ENCODE measurements at regions not wholly inside any gene's neighbourhood (a gene's known extent, or its start where the extent isn't known, plus 50 kb on each side); places are given as distances from the start of the nearest gene placed in this dataset.

DNA sequence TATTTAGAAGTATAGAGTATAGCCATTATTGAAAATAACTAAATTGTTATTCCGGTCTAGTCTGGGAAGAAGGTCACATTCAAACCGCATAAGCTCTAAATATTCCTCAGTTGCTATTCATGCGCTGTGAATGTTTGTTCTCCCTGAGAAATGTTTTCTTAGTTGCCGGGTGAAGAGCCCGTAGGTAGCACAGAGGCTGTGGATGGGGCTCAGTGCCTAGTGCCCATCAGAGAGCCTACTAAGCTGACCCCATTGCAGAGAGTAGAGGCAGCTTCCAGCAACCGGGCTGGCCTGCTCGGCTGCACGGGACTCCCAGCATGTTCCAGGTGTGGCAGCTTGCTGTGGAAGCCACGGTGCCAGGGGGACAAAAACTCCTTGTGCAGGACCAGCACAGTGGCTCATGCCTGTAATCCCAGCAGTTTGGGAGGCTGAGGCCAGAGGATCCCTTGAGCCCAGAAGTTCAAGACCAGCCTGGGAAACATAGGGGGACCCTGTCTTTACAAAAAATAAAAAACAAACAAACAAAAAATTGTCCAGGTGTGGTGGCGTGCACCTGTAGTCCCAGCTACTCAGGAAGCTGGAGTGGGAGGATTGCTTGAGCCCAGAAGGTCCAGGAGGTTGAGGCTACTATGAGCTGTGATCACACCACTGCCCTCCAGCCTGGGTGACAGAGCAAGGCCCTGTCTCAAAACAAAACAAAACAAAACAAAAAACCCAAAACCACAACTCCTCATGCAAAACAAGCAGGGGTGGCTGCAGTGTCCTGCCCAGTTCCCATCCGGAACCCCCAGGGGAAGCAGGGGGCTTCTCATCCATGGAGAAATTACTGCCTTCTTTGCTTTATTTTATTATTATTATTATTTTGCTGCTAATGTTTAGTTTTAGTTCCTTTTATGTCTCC, 82.5 kb downstream of the KCTD15 start:
- H3K9me3 ChIP-seq (ENCODE audit: control insufficient read depth in 2 of 2, low read length in 2 of 2) = no peaks in the 10 kb centered on the region

DNA sequence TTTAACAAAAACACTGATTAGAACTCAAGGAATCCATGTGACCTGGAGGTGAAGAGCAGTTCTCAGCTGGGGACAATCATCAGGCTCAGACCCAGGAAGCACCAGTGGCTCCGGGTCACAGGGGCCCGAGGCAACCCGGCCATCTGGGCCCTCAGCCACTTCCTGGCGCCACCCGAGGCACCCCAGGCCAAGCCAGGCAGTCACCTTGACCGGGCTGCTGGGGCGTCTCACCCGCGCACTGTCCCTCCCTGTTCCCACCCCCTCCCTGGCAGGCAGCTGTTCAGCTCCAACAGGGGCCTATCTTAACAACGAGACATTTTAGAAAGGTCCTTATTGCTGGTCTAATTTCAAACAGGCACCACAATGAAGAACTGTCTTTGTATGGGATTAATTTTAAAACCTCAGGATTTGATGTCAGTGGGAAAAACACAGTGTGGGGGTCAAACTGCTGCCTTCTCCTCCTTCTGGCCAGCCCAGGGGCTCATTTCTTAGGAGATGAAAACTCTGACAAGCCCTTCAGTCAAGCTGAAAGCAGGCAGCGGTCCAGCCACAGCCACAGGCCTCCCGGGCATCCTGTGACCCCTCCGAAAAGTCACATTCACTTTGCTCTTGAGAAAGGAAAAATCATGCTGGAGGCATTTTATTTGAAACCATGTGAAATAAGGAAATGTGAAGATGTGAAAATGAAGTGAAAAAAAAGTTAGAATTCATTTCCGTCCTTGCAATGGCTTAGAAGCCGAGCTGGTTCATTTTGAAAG, 83.3 kb downstream of the KCTD15 start:
- H3K4me3 ChIP-seq (ENCODE audit: low read length in 2 of 2) = no peak overlapping the region
- H3K27ac ChIP-seq (ENCODE audit: low read depth in 2 of 2, low read length in 2 of 2) = peak overlapping the region in 1 of 2 donors; percentile 1
- no peaks in the 10 kb centered on the region for H3K9me3 ChIP-seq (ENCODE audit: control insufficient read depth in 2 of 2, low read length in 2 of 2)
- H3K4me1 ChIP-seq (ENCODE audit: control insufficient read depth in 2 of 2, insufficient read depth in 2 of 2, low read length in 2 of 2) = no peaks in the 10 kb centered on the region
- H3K27me3 ChIP-seq (ENCODE audit: control insufficient read depth in 2 of 2, insufficient read depth in 2 of 2, low read length in 2 of 2) = peaks cover 0 to 3% of the 10 kb centered on the region in 2 donors
- H3K9ac ChIP-seq (ENCODE audit: low read depth in 1 of 2, low read length in 2 of 2) = no peak overlapping the region
- no peaks in the 10 kb centered on the region for H3K36me3 ChIP-seq (ENCODE audit: control insufficient read depth in 2 of 2, insufficient read depth in 2 of 2, low read length in 2 of 2)

More for the DNA sequence above, 82.5 kb downstream of the KCTD15 start:
- Histone ChIP-seq H3K9ac (ENCODE audit: low read depth in 1 of 2, low read length in 2 of 2) (no peak overlapping the region), H3K4me3 (ENCODE audit: low read length in 2 of 2) (no peak overlapping the region), H3K27me3 (ENCODE audit: control insufficient read depth in 2 of 2, insufficient read depth in 2 of 2, low read length in 2 of 2) (peaks cover 0 to 3% of the 10 kb centered on the region in 2 donors), H3K36me3 (ENCODE audit: control insufficient read depth in 2 of 2, insufficient read depth in 2 of 2, low read length in 2 of 2) (no peaks in the 10 kb centered on the region), H3K27ac (ENCODE audit: low read depth in 2 of 2, low read length in 2 of 2) (no peak overlapping the region), H3K4me1 (ENCODE audit: control insufficient read depth in 2 of 2, insufficient read depth in 2 of 2, low read length in 2 of 2) (no peaks in the 10 kb centered on the region)

DNA sequence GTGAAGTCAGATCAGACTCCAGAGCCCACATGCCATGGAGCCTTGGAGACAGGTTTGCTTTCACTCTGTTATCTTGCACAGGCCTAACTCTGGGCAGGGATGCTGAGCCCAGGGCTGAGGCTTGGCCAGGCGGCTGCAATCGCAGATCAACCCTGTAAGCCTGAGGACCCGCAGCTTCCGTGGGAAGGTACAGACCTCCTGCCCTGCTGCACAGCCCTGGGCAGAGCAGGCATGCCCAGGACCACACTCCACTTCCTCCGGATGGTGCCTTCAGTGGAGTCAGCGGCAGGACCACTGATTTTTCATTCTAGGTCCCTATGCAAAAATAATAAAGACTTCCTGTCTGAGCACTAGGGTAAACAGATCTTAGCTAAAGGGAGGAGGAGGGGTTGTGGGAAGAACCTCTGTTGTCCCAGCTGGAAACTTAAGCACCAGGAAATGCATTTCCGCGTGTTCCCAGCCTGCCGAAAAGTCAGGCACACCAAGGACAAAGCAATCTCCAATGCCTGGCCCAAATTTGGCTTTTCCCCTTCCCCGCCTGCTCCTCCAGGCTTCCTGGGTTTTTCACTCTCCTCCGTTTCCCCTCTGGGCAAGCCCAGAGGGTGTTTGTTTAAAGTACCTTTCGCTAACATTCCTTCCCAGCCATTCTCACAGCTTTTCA, 87.3 kb downstream of the KCTD15 start:
- Histone ChIP-seq H3K27ac (ENCODE audit: low read depth in 2 of 2, low read length in 2 of 2) (peak overlapping the region in 1 of 2 donors; percentile 23), H3K4me3 (ENCODE audit: low read length in 2 of 2) (no peak overlapping the region), H3K36me3 (ENCODE audit: control insufficient read depth in 2 of 2, insufficient read depth in 2 of 2, low read length in 2 of 2) (no peaks in the 10 kb centered on the region), H3K4me1 (ENCODE audit: control insufficient read depth in 2 of 2, insufficient read depth in 2 of 2, low read length in 2 of 2) (no peaks in the 10 kb centered on the region), H3K9me3 (ENCODE audit: control insufficient read depth in 2 of 2, low read length in 2 of 2) (no peaks in the 10 kb centered on the region), H3K9ac (ENCODE audit: low read depth in 1 of 2, low read length in 2 of 2) (no peak overlapping the region), H3K27me3 (ENCODE audit: control insufficient read depth in 2 of 2, insufficient read depth in 2 of 2, low read length in 2 of 2) (no peaks in the 10 kb centered on the region)

DNA sequence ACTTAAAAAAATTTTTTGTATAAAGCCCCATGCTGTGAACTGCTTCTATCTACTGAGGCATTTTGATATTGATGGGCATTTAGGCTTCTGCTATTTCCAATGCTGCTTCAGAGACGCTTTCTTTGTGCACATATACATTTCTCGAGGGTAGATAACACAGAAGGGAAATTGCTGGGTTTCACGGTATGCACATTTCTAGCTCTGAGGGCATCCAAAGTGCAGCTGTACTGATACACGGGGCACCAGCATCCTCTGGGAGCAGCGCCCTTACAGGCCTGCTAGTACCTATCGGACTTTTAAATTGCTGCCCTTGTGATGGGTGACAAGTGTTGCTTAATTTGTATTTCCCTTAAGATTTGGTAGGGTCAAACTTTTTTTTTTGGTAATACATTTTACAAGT, 88.6 kb downstream of the KCTD15 start:
- Histone ChIP-seq H3K4me3 (ENCODE audit: low read length in 2 of 2) (no peak overlapping the region), H3K9ac (ENCODE audit: low read depth in 1 of 2, low read length in 2 of 2) (no peak overlapping the region), H3K27me3 (ENCODE audit: control insufficient read depth in 2 of 2, insufficient read depth in 2 of 2, low read length in 2 of 2) (no peaks in the 10 kb centered on the region), H3K36me3 (ENCODE audit: control insufficient read depth in 2 of 2, insufficient read depth in 2 of 2, low read length in 2 of 2) (no peaks in the 10 kb centered on the region), H3K27ac (ENCODE audit: low read depth in 2 of 2, low read length in 2 of 2) (no peak overlapping the region), H3K9me3 (ENCODE audit: control insufficient read depth in 2 of 2, low read length in 2 of 2) (no peaks in the 10 kb centered on the region), H3K4me1 (ENCODE audit: control insufficient read depth in 2 of 2, insufficient read depth in 2 of 2, low read length in 2 of 2) (no peaks in the 10 kb centered on the region)

DNA sequence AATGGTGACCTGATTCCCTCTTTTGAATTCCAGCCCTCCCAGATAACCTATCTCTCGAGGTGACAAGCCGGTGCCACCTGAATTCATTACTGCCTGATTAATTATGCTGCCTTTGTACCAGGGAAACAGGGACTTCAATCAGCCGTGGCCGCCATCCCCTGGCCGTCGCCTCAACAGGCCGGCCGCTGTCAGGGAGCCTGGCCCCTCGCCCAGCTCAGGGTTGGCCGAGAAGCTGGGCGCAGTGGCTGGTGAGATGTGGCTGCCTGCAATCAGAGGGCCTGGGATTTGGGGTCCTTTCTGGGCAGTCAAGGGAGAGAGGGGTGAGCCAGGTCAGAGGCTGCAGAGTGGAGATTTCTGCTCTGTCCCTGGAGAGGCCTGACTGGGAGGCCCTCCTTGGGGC, 91.2 kb downstream of the KCTD15 start:
- Histone ChIP-seq H3K9ac (ENCODE audit: low read depth in 1 of 2, low read length in 2 of 2) (no peak overlapping the region), H3K27me3 (ENCODE audit: control insufficient read depth in 2 of 2, insufficient read depth in 2 of 2, low read length in 2 of 2) (no peaks in the 10 kb centered on the region), H3K36me3 (ENCODE audit: control insufficient read depth in 2 of 2, insufficient read depth in 2 of 2, low read length in 2 of 2) (no peaks in the 10 kb centered on the region), H3K9me3 (ENCODE audit: control insufficient read depth in 2 of 2, low read length in 2 of 2) (no peaks in the 10 kb centered on the region), H3K4me3 (ENCODE audit: low read length in 2 of 2) (no peak overlapping the region), H3K27ac (ENCODE audit: low read depth in 2 of 2, low read length in 2 of 2) (no peak overlapping the region), H3K4me1 (ENCODE audit: control insufficient read depth in 2 of 2, insufficient read depth in 2 of 2, low read length in 2 of 2) (no peaks in the 10 kb centered on the region)

DNA sequence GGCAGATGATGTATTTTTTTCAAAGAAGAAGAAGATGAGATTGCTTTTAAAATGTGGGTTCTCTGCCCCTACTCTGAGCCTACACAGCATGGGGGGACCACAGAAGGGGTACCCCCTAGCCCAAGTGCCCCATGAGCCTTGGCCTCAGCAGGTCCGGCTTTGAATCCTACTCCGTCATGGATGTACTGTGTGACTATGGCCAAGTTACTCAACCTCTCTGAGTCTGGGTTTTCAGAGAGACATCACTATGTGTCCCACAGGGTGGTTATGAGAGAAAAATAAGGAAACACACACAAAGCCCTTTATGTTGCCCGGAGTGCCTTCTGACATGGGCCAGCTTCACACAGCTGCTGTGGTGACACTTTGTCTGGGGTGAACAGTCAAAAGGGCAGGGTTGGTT, 92.0 kb downstream of the KCTD15 start:
- no peaks in the 10 kb centered on the region for H3K9me3 ChIP-seq (ENCODE audit: control insufficient read depth in 2 of 2, low read length in 2 of 2)
- H3K36me3 ChIP-seq (ENCODE audit: control insufficient read depth in 2 of 2, insufficient read depth in 2 of 2, low read length in 2 of 2) = no peaks in the 10 kb centered on the region
- H3K4me1 ChIP-seq (ENCODE audit: control insufficient read depth in 2 of 2, insufficient read depth in 2 of 2, low read length in 2 of 2) = no peaks in the 10 kb centered on the region
- no peak overlapping the region for H3K9ac ChIP-seq (ENCODE audit: low read depth in 1 of 2, low read length in 2 of 2)
- no peak overlapping the region for H3K4me3 ChIP-seq (ENCODE audit: low read length in 2 of 2)
- no peaks in the 10 kb centered on the region for H3K27me3 ChIP-seq (ENCODE audit: control insufficient read depth in 2 of 2, insufficient read depth in 2 of 2, low read length in 2 of 2)
- no peak overlapping the region for H3K27ac ChIP-seq (ENCODE audit: low read depth in 2 of 2, low read length in 2 of 2)

DNA sequence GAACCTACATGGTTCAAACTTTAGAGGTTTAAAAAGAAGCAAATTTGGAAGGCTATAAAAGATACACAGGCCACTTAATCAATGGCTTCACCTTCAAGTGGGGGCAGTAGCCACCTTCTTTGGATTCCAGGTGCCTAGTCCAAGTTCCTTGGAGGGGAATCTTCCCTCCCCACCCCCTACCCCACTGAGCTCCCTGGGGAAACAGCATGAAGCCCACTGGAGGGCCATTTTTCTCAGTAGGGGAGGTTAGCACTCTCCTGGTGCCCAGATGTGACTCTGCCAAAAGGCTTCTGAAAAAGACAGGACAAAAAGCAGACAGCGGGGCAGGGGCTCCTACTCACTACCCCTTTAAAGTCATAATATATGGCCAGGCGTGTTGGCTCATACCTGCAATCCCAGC, 93.9 kb downstream of the KCTD15 start:
- no peaks in the 10 kb centered on the region for H3K27me3 ChIP-seq (ENCODE audit: control insufficient read depth in 2 of 2, insufficient read depth in 2 of 2, low read length in 2 of 2)
- H3K4me3 ChIP-seq (ENCODE audit: low read length in 2 of 2) = no peak overlapping the region
- no peaks in the 10 kb centered on the region for H3K36me3 ChIP-seq (ENCODE audit: control insufficient read depth in 2 of 2, insufficient read depth in 2 of 2, low read length in 2 of 2)
- no peak overlapping the region for H3K9ac ChIP-seq (ENCODE audit: low read depth in 1 of 2, low read length in 2 of 2)
- no peaks in the 10 kb centered on the region for H3K9me3 ChIP-seq (ENCODE audit: control insufficient read depth in 2 of 2, low read length in 2 of 2)
- no peak overlapping the region for H3K27ac ChIP-seq (ENCODE audit: low read depth in 2 of 2, low read length in 2 of 2)
- H3K4me1 ChIP-seq (ENCODE audit: control insufficient read depth in 2 of 2, insufficient read depth in 2 of 2, low read length in 2 of 2) = no peaks in the 10 kb centered on the region

DNA sequence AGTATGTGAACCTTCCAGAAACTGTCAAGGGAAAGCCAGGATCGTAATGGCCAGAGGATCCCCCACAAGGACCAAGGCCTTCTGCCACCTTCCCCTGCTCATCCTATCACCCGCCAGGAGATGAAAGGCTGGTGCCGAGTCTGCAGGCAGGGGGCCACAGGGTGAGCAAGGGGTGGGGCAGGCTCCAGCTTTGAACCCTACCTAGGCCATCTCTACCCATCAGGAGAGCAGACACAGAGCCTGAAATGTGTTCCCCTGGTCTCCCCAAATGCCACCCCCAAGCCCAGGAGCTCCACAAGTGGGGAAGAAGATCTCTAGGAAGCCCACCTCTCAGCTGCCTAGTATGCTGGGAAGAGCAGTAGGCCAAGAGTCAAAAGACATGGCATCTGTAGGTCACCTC, 95.1 kb downstream of the KCTD15 start:
- no peak overlapping the region for H3K9ac ChIP-seq (ENCODE audit: low read depth in 1 of 2, low read length in 2 of 2)
- no peak overlapping the region for H3K27ac ChIP-seq (ENCODE audit: low read depth in 2 of 2, low read length in 2 of 2)
- H3K4me1 ChIP-seq (ENCODE audit: control insufficient read depth in 2 of 2, insufficient read depth in 2 of 2, low read length in 2 of 2) = no peaks in the 10 kb centered on the region
- no peaks in the 10 kb centered on the region for H3K27me3 ChIP-seq (ENCODE audit: control insufficient read depth in 2 of 2, insufficient read depth in 2 of 2, low read length in 2 of 2)
- H3K4me3 ChIP-seq (ENCODE audit: low read length in 2 of 2) = no peak overlapping the region
- no peaks in the 10 kb centered on the region for H3K9me3 ChIP-seq (ENCODE audit: control insufficient read depth in 2 of 2, low read length in 2 of 2)
- no peaks in the 10 kb centered on the region for H3K36me3 ChIP-seq (ENCODE audit: control insufficient read depth in 2 of 2, insufficient read depth in 2 of 2, low read length in 2 of 2)

DNA sequence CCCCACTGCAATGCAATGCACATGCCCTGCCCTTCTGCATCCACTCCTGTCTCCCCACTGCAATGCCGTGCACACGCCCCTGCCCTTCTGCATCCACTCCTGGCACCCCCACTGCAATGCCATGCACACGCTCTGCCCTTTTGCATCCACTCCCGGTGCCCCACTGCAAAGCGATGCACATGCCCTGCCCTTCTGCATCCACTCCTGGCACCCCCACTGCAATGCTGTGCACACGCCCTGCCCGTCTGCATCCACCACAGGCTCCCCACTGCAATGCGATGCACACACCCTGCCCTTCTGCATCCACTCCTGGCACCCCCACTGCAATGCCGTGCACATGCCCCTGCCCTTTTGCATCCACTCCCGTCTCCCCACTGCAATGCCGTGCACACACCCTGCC, 98.1 kb downstream of the KCTD15 start:
- Histone ChIP-seq H3K4me1 (ENCODE audit: control insufficient read depth in 2 of 2, insufficient read depth in 2 of 2, low read length in 2 of 2) (no peaks in the 10 kb centered on the region), H3K4me3 (ENCODE audit: low read length in 2 of 2) (no peak overlapping the region), H3K27me3 (ENCODE audit: control insufficient read depth in 2 of 2, insufficient read depth in 2 of 2, low read length in 2 of 2) (no peaks in the 10 kb centered on the region), H3K9ac (ENCODE audit: low read depth in 1 of 2, low read length in 2 of 2) (no peak overlapping the region), H3K9me3 (ENCODE audit: control insufficient read depth in 2 of 2, low read length in 2 of 2) (peaks cover 0 to 2% of the 10 kb centered on the region in 2 donors), H3K36me3 (ENCODE audit: control insufficient read depth in 2 of 2, insufficient read depth in 2 of 2, low read length in 2 of 2) (no peaks in the 10 kb centered on the region), H3K27ac (ENCODE audit: low read depth in 2 of 2, low read length in 2 of 2) (no peak overlapping the region)

DNA sequence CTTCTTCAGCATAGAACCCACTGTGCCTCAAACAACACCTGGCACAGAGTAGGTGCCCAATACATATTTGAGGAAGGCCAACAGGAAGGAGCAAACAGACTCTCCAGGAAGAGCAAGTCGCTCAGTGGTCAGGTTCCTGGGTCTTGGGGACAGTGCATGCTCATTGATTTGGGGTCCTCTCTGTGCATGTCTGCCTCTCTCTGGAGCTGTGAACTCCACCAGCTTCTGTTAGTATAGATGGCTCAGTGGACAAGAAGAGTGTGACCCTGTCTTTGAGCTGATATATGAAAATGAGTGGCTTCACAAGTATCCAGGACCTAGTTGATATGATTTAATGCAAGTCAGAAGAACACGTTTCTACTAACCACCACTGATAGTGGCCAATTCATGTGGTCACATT, 98.7 kb downstream of the KCTD15 start:
- Histone ChIP-seq H3K4me1 (ENCODE audit: control insufficient read depth in 2 of 2, insufficient read depth in 2 of 2, low read length in 2 of 2) (no peaks in the 10 kb centered on the region), H3K36me3 (ENCODE audit: control insufficient read depth in 2 of 2, insufficient read depth in 2 of 2, low read length in 2 of 2) (no peaks in the 10 kb centered on the region), H3K9ac (ENCODE audit: low read depth in 1 of 2, low read length in 2 of 2) (no peak overlapping the region), H3K27ac (ENCODE audit: low read depth in 2 of 2, low read length in 2 of 2) (no peak overlapping the region), H3K4me3 (ENCODE audit: low read length in 2 of 2) (no peak overlapping the region), H3K27me3 (ENCODE audit: control insufficient read depth in 2 of 2, insufficient read depth in 2 of 2, low read length in 2 of 2) (no peaks in the 10 kb centered on the region), H3K9me3 (ENCODE audit: control insufficient read depth in 2 of 2, low read length in 2 of 2) (peaks cover 0 to 2% of the 10 kb centered on the region in 2 donors)
